ENCODE measurements at regions not wholly inside any gene's neighbourhood (a gene's known extent, or its start where the extent isn't known, plus 50 kb on each side); places are given as distances from the start of the nearest gene placed in this dataset.

- H3K4me3 ChIP-seq (ENCODE audit: low read length): no peak overlapping the region
Observed at GRCh38 chr16:51035110-51035498, 116.0 kb downstream of the SALL1 start.

GRCh38 chr16:51034481-51035109 lies 116.5 kb downstream of the SALL1 start:
- no peaks in the 10 kb centered on the region for H3K9me3 ChIP-seq (ENCODE audit: control insufficient read depth, low read length)
- no peaks in the 10 kb centered on the region for H3K36me3 ChIP-seq (ENCODE audit: control insufficient read depth, insufficient read depth, low read length, severe bottlenecking)
- H3K4me3 ChIP-seq (ENCODE audit: low read length): no peak overlapping the region
- peaks cover 3% of the 10 kb centered on the region for H3K4me1 ChIP-seq (ENCODE audit: control insufficient read depth, insufficient read depth, low read length)
- no peak for DNase-seq (ENCODE audit: low read depth)
- no peak overlapping the region for H3K9ac ChIP-seq (ENCODE audit: low read length)
- peaks cover 12% of the 10 kb centered on the region for H3K27me3 ChIP-seq (replicated peaks; ENCODE audit: control insufficient read depth, insufficient read depth, low read length)

More at GRCh38 chr16:51035110-51035498, 116.0 kb downstream of the SALL1 start:
- Histone ChIP-seq H3K36me3 (ENCODE audit: control insufficient read depth, insufficient read depth, low read length, severe bottlenecking) (no peaks in the 10 kb centered on the region), H3K9ac (ENCODE audit: low read length) (no peak overlapping the region), H3K27me3 (replicated peaks; ENCODE audit: control insufficient read depth, insufficient read depth, low read length) (peaks cover 18% of the 10 kb centered on the region), H3K4me1 (ENCODE audit: control insufficient read depth, insufficient read depth, low read length) (peaks cover 3% of the 10 kb centered on the region), H3K9me3 (ENCODE audit: control insufficient read depth, low read length) (no peaks in the 10 kb centered on the region)
- no peak for DNase-seq (ENCODE audit: low read depth)

GRCh38 chr16:51031598-51031997 lies 119.5 kb downstream of the SALL1 start:
- peaks cover 14% of the 10 kb centered on the region for H3K27me3 ChIP-seq (replicated peaks; ENCODE audit: control insufficient read depth, insufficient read depth, low read length)
- no peaks in the 10 kb centered on the region for H3K9me3 ChIP-seq (ENCODE audit: control insufficient read depth, low read length)
- H3K36me3 ChIP-seq (ENCODE audit: control insufficient read depth, insufficient read depth, low read length, severe bottlenecking): no peaks in the 10 kb centered on the region
- H3K9ac ChIP-seq (ENCODE audit: low read length): no peak overlapping the region
- no peak for DNase-seq (ENCODE audit: low read depth)
- H3K4me3 ChIP-seq (ENCODE audit: low read length): no peak overlapping the region
- peaks cover 3% of the 10 kb centered on the region for H3K4me1 ChIP-seq (ENCODE audit: control insufficient read depth, insufficient read depth, low read length)

GRCh38 chr16:51030516-51030915 lies 120.6 kb downstream of the SALL1 start:
- Histone ChIP-seq H3K36me3 (ENCODE audit: control insufficient read depth, insufficient read depth, low read length, severe bottlenecking) (no peaks in the 10 kb centered on the region), H3K4me1 (ENCODE audit: control insufficient read depth, insufficient read depth, low read length) (peaks cover 3% of the 10 kb centered on the region), H3K27me3 (replicated peaks; ENCODE audit: control insufficient read depth, insufficient read depth, low read length) (peaks cover 14% of the 10 kb centered on the region), H3K4me3 (ENCODE audit: low read length) (no peak overlapping the region), H3K9me3 (ENCODE audit: control insufficient read depth, low read length) (no peaks in the 10 kb centered on the region), H3K9ac (ENCODE audit: low read length) (no peak overlapping the region)
- no peak for DNase-seq (ENCODE audit: low read depth)

GRCh38 chr16:51025588-51026290 lies 125.3 kb downstream of the SALL1 start:
- Histone ChIP-seq H3K4me1 (ENCODE audit: control insufficient read depth, insufficient read depth, low read length) (no peaks in the 10 kb centered on the region), H3K4me3 (ENCODE audit: low read length) (no peak overlapping the region), H3K36me3 (ENCODE audit: control insufficient read depth, insufficient read depth, low read length, severe bottlenecking) (no peaks in the 10 kb centered on the region)

GRCh38 chr16:51024703-51025102 lies 126.4 kb downstream of the SALL1 start:
- no peaks in the 10 kb centered on the region for H3K9me3 ChIP-seq (ENCODE audit: control insufficient read depth, low read length)
- H3K9ac ChIP-seq (ENCODE audit: low read length): no peak overlapping the region
- DNase-seq (ENCODE audit: low read depth): no peak
- H3K36me3 ChIP-seq (ENCODE audit: control insufficient read depth, insufficient read depth, low read length, severe bottlenecking): no peaks in the 10 kb centered on the region
- H3K27me3 ChIP-seq (replicated peaks; ENCODE audit: control insufficient read depth, insufficient read depth, low read length): peaks cover 15% of the 10 kb centered on the region
- H3K4me1 ChIP-seq (ENCODE audit: control insufficient read depth, insufficient read depth, low read length): no peaks in the 10 kb centered on the region
- H3K4me3 ChIP-seq (ENCODE audit: low read length): no peak overlapping the region

More at GRCh38 chr16:51025588-51026290, 125.3 kb downstream of the SALL1 start:
- H3K9me3 ChIP-seq (ENCODE audit: control insufficient read depth, low read length): no peaks in the 10 kb centered on the region
- H3K9ac ChIP-seq (ENCODE audit: low read length): no peak overlapping the region
- peaks cover 17% of the 10 kb centered on the region for H3K27me3 ChIP-seq (replicated peaks; ENCODE audit: control insufficient read depth, insufficient read depth, low read length)
- no peak for DNase-seq (ENCODE audit: low read depth)

- H3K27me3 ChIP-seq (replicated peaks; ENCODE audit: control insufficient read depth, insufficient read depth, low read length): peaks cover 14% of the 10 kb centered on the region
Observed at GRCh38 chr16:51022955-51023354, 128.1 kb downstream of the SALL1 start.

GRCh38 chr16:51019617-51020016 lies 131.5 kb downstream of the SALL1 start:
- Histone ChIP-seq H3K4me3 (ENCODE audit: low read length) (no peak overlapping the region), H3K9ac (ENCODE audit: low read length) (no peak overlapping the region), H3K27me3 (replicated peaks; ENCODE audit: control insufficient read depth, insufficient read depth, low read length) (peaks cover 22% of the 10 kb centered on the region), H3K4me1 (ENCODE audit: control insufficient read depth, insufficient read depth, low read length) (no peaks in the 10 kb centered on the region), H3K36me3 (ENCODE audit: control insufficient read depth, insufficient read depth, low read length, severe bottlenecking) (no peaks in the 10 kb centered on the region), H3K9me3 (ENCODE audit: control insufficient read depth, low read length) (no peaks in the 10 kb centered on the region)
- no peak for DNase-seq (ENCODE audit: low read depth)

More at GRCh38 chr16:51022955-51023354, 128.1 kb downstream of the SALL1 start:
- no peak overlapping the region for H3K9ac ChIP-seq (ENCODE audit: low read length)
- no peaks in the 10 kb centered on the region for H3K4me1 ChIP-seq (ENCODE audit: control insufficient read depth, insufficient read depth, low read length)
- DNase-seq (ENCODE audit: low read depth): no peak
- no peaks in the 10 kb centered on the region for H3K36me3 ChIP-seq (ENCODE audit: control insufficient read depth, insufficient read depth, low read length, severe bottlenecking)
- no peaks in the 10 kb centered on the region for H3K9me3 ChIP-seq (ENCODE audit: control insufficient read depth, low read length)
- H3K4me3 ChIP-seq (ENCODE audit: low read length): no peak overlapping the region

GRCh38 chr16:51017969-51018368 lies 133.1 kb downstream of the SALL1 start:
- Histone ChIP-seq H3K4me1 (ENCODE audit: control insufficient read depth, insufficient read depth, low read length) (no peaks in the 10 kb centered on the region), H3K36me3 (ENCODE audit: control insufficient read depth, insufficient read depth, low read length, severe bottlenecking) (no peaks in the 10 kb centered on the region), H3K27me3 (replicated peaks; ENCODE audit: control insufficient read depth, insufficient read depth, low read length) (peaks cover 25% of the 10 kb centered on the region), H3K9me3 (ENCODE audit: control insufficient read depth, low read length) (no peaks in the 10 kb centered on the region), H3K4me3 (ENCODE audit: low read length) (no peak overlapping the region), H3K9ac (ENCODE audit: low read length) (no peak overlapping the region)
- no peak for DNase-seq (ENCODE audit: low read depth)

- H3K4me3 ChIP-seq (ENCODE audit: low read length): no peak overlapping the region
- DNase-seq (ENCODE audit: low read depth): no peak
Observed at GRCh38 chr16:51012396-51012795, 138.7 kb downstream of the SALL1 start.

GRCh38 chr16:51010817-51011216 lies 140.3 kb downstream of the SALL1 start:
- H3K4me3 ChIP-seq (ENCODE audit: low read length): no peak overlapping the region
- peaks cover 19% of the 10 kb centered on the region for H3K27me3 ChIP-seq (replicated peaks; ENCODE audit: control insufficient read depth, insufficient read depth, low read length)
- H3K9me3 ChIP-seq (ENCODE audit: control insufficient read depth, low read length): peaks cover 29% of the 10 kb centered on the region
- H3K9ac ChIP-seq (ENCODE audit: low read length): no peak overlapping the region
- no peak for DNase-seq (ENCODE audit: low read depth)
- H3K36me3 ChIP-seq (ENCODE audit: control insufficient read depth, insufficient read depth, low read length, severe bottlenecking): no peaks in the 10 kb centered on the region
- no peaks in the 10 kb centered on the region for H3K4me1 ChIP-seq (ENCODE audit: control insufficient read depth, insufficient read depth, low read length)

More at GRCh38 chr16:51012396-51012795, 138.7 kb downstream of the SALL1 start:
- Histone ChIP-seq H3K4me1 (ENCODE audit: control insufficient read depth, insufficient read depth, low read length) (no peaks in the 10 kb centered on the region), H3K36me3 (ENCODE audit: control insufficient read depth, insufficient read depth, low read length, severe bottlenecking) (no peaks in the 10 kb centered on the region), H3K9me3 (ENCODE audit: control insufficient read depth, low read length) (peaks cover 20% of the 10 kb centered on the region), H3K9ac (ENCODE audit: low read length) (no peak overlapping the region), H3K27me3 (replicated peaks; ENCODE audit: control insufficient read depth, insufficient read depth, low read length) (peaks cover 22% of the 10 kb centered on the region)
